GF-D8 (cell line): ENCODE measurements at regions not wholly inside any gene's neighbourhood (a gene's known extent, or its start where the extent isn't known, plus 50 kb on each side); places are given as distances from the start of the nearest gene placed in this dataset.
"Not testable (repeated sequence)": the region's sequence is repeated elsewhere in the genome, so short reads cannot be mapped to it uniquely, and the experiment has no call there.

Source experiments
- DNase-seq: peaks from one replicate; lab custom pipeline; 2025; lab: John Stamatoyannopoulos, UW

DNA sequence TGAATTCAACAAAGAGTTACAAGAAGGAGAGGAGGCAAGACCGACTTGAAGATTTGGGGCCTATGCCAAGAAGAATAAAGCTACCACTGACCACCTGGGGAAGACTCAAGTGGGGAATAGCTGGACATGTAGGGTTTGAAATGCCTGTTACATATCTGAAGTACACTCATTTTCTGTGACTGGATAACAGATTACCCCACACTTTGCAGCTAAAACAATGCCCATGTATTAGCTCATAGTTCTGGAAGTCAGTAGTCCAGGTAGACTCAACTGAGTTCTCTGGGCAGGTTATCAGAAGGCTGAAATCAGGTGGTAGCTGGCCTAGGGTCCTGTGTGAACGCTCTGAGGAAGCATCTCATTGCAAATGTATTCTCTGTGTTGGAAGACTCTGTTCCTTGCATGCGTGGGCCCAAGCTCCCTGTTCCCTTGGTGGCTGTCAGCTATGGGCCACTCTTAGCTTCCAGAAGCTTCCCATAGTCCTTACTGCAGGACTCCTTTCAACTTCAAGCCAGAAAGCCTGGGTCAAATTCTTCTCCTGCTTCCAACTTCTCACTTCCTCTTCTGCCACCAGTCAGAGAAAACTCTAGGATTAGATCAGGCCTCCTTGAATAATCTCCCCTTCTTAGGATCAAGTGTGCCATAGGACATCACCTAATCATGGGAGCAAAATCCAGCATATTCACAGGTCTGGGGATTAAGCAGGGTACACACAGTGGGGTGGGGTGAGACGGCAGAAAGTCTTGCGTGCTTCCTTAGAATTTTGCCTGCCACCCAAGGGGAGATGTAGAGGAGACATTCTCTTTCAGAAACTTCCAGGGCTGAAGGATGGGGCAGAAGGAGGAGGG lies 187.8 kb downstream of the SHQ1 start:
- no peak for DNase-seq

DNA sequence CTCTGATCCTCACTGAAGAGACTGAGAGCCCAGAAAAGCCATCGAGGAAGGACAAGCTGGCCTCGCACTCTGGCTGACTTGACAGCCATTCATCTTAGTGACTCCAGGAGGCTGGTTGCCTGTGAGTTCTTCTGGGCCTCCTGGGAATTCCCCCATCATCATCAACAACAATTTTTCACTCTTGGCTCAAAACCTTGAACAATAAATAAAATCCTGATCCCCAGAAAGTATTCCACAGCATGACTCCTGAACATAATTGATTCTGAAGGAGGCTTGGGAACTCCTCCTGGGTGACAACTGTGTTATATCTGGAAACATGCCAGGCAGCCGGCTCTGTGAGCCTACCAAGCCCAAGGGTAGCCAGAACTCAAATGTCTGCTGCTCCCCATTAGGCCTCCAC lies 188.6 kb downstream of the SHQ1 start:
- DNase-seq = no peak

DNA sequence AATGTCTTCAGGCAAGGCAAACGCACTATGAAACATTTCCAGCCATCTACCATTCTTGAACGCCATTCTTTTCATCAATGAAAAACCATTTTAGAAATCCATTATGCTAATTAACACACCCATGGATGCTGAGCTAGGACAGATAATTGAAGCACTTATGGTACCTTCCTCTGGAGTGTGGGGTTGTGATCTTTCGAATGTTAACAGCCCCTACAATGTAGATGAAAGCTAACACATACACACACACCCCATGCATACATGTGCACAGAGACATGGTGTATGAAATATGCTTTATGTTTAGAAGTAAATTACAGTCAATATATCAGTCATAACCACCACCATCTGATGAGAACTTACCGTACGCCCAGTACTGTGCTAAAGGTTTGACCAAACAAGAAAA lies 189.1 kb downstream of the SHQ1 start:
- no peak for DNase-seq

DNA sequence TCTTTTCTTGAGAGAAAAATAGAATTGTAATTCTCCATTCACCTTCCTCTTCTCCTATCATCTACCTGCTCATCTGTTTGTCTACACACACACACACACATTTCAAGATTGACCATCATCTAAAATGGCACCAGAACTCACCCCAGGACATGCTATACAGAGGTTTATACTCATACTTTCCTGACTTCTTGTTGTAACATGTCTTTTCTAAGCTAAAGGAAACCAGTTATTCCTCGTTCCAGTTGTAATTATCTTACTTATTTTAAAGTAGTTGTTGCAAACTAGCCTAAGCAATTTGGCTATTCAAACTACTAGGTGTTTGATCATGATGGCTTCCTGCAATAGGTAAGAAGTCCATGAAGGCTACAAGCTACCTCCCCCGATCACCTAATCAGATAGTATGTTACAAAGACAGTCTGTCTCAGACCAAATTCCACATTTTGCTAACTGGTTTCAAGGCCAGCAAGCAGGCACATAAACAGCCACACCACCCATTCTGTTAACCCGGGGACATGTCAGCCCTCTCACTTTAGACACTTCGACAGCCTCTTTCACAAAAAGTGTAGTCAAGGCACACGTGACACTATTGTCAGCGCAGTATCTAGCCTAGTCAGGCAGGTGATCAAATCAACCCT lies 189.7 kb downstream of the SHQ1 start:
- no peak for DNase-seq

DNA sequence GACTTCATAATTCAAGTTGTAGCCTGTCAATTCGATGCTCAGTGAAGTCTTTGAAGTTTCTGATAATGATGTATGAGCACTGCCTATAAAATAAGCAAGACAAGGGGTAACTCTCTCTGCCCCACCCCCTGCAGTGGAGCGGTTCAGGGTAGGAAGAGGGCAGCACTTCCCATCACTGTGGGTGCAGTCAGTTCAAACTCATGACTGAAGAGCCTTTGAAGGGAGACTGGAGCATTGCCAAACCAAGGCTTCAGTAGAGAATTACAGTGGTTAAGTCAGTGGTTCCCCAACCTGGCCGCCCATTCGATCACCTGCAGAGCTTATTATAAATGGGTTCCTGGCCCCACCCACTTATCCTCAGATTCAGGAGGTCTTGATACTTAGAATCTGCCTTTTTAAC lies 190.6 kb downstream of the SHQ1 start:
- DNase-seq = no peak

DNA sequence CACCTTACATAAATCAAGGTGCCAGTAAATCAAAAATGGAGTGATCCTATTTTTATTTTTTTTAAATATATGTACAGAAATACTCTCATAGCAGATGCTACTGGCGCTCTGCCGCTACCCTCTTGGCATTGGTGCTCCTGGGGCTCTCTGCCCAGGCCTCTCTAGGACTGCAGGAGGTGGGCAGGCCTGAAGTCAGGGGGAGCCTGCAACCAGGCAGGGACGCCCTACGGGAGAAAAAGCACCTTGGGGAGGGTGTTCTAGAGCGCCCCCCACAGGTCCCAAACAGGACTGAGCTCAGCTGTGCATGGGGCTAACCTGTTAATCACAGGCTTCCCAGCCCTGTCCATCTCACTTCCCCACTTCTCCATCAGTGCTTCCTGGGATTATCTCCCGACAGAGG lies 192.5 kb downstream of the SHQ1 start:
- DNase-seq = no peak

DNA sequence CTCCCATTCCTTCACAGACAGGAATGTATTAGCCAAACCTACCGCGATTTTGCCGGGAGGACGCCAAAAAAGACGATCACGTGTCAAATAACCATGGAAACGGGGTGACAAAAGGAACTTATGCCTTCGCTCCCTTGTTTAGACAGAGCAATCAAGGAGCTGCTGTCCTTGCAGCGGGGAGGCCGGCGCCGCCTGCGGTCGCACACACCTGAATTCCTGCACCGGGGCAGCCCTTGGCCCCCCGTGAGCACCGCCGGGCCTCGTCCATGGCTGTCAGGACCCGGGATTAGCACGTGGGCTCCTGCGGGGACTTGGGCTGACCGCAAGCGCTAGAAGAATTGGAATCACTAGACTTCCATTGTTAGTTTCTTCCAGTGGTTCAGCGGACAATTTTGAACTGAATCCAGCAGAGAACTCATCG lies 193.1 kb downstream of the SHQ1 start:
- no peak for DNase-seq

DNA sequence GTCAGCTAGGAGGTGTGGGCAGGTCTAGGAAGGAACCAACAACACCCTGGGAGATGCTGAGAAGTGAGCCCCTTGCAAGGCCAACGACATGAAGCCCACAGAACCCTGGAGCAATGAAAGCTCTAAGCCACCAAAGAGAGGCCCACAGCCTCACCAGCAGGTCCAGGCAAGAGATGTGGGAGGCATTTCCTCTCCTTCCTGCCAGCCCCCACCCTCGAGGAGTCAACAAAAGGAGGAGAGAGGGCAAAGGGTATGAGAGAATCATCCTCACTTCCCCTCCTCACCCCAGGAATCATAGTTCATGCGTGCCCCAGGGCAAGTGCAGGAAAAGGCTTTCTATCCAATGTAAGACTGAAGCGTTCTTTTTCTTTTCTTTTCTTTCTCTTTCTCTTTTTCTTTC lies 195.8 kb downstream of the SHQ1 start:
- no peak for DNase-seq

DNA sequence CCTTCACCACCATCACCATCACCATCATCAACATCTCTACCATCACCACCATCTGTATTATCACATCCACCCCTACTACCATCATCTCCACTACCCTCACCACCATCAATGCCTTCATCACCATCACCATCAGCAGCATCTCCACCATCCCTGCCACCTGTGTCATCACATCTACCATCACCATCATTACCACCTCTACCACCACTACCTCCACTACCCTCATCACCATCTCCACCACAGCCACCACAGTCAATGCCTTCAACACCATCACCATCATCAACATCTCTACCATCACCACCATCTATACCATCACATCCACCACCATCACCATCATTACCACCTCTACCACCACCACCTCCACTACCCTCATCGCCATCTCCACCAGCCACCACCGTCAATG lies 196.7 kb downstream of the SHQ1 start:
- no peak for DNase-seq

DNA sequence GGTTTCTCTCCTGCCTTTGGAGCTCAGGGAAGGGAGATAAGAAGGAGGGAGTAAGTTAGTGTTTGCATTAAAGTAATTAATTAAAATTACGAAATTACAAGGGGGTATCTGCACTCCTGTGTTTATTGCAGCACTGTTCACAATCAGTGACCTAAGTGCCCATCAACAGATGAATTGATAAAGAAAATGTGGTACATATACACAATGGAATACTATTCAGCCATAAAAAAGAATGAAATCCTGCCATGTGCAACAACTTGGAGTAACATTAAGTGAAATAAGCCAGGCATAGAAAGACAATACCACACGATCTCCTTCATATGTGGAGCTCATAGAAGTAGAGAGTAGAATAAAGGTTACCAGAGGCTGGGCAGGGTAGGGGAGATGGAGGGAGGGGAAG lies 202.0 kb downstream of the SHQ1 start:
- DNase-seq = no peak

DNA sequence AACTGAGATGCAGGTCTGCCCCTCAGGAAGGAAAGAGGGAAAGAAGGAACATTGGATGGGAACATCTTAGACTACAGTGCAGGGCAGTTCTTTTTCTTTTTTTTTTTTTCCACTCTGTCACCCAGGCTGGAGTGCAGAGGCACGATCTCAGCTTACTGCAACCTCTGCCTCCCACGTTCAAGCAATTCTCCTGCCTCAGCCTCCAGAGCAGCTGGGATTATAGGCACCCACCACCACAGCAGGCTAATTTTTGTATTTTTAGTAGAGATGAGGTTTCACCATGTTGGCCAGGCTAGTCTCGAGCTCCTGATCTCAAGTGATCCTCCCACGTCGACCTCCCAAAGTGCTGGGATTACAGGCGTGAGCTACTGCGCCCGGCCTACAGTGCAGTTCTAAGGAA lies 204.6 kb downstream of the SHQ1 start:
- DNase-seq = not testable (repeated sequence)

DNA sequence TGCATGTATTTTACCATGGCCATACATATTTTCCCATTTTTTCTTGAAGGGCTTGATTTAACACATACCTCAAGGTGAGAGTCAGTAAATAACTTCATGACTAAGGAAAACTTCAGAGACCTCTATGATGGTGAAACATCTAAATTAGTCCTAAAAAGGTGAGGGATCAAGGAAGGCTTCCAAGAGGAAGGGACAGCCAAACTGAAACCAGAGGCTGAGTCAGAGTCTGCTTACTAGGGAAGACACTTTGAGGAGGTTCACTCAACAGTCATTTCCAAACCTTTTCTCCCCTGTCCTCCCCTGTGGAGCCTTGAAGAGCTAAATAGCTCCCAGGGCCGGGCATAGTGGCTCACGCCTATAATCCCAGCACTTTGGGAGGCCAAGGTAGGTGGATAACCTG lies 206.6 kb downstream of the SHQ1 start:
- DNase-seq = no peak

DNA sequence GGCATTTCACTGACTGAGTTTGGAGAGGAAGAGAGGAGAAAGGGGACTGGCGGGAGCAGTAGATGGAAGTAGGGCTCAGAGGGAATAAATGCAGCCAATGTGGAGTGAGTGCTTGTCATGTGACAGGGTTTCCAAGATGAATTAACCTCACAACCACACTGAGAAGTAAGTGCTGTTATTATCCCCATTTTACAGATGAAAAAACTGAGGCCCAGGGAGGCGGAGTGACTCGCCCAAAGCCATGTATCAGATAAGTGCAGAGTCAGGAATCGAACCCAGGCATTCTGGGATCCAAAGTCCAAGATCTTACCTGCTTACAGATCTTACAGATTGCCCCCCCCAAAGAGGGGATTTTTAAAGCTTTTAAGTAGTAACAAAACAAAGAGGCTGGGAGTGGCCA lies 207.2 kb downstream of the SHQ1 start:
- no peak for DNase-seq

DNA sequence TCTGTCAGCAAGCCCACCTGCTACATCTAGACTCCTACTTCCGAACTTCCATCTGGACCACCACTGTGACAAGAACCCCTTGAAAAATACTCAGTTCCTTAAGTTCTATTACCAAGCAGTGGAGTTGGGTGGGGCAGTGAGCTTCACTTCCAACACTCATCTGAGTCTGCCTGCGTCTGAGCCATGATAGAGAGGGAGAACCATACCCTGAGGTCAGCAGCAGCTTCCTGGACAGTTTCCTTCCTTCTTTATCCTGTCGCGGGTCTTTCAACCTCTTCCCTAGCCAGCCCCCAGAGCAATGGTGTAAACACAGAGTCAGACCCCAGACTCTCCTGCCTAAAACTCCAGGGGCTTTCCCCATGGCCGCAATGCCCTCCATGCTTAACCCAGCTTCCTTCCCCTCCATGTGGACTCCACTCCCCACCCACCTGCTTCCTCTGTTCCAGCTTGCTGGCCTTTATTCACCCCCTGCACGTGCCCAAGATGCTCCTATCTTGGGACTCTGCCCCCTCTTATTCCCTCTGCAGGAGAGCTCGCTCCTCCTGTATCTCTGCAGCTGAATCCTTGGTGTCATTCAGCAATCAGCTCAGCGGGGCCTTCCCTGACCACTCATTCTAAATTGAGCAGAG lies 211.2 kb downstream of the SHQ1 start:
- DNase-seq = no peak

DNA sequence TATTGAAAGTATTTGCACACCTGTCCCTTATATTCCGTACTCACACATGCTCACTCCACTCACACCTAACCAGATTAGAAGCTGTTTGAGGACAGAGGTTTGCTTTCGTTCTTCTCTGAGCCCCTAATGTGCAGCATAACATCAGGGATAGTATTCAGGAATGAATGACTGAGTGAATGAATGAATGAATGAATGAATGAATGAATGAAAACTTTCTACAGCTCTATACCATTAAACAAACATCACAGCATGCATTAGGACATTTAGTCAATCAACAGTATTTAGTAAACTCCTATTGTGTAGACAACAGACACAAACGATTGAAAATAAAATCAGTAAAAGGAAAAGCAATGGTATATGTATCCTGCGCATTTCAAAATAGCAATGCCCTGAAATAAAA lies 212.7 kb downstream of the SHQ1 start:
- DNase-seq = no peak

DNA sequence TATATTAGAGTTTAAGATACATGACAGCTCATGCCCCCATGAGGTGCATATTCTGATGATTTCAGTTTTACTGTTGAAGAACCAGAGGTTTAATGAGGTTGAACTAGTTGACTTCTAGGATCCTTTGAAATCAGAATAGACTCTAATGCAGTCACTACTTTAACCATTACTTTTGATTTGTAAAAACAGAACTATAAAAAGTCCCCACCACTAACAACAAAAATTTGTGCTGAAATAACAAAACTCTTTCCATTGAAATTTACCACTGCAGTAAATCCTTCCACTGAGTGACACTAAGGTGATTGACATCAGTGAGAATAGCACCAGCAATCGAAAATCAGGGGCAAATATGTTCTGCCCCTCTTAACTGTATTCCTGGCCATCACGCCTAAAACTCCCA lies 214.1 kb downstream of the SHQ1 start:
- DNase-seq = no peak

DNA sequence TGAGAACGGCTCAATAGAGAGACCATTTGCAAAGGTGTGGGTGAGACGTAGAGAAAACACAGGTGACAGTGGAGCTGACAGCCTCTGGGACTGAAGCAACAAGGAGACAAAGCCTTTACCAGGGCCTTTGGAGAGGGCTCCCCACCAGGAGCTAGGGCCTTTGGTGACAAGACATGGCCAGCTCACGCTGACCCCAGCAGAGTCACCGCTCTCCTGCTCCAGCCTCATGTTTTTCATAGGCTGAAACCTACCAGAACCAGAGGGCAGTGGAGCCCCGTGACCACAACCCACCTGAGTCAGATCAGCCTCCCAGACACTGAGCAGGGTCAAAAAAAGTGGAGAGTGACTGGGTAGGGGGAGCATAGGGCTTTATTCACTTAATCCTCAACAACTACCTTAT lies 214.7 kb downstream of the SHQ1 start:
- DNase-seq = no peak

DNA sequence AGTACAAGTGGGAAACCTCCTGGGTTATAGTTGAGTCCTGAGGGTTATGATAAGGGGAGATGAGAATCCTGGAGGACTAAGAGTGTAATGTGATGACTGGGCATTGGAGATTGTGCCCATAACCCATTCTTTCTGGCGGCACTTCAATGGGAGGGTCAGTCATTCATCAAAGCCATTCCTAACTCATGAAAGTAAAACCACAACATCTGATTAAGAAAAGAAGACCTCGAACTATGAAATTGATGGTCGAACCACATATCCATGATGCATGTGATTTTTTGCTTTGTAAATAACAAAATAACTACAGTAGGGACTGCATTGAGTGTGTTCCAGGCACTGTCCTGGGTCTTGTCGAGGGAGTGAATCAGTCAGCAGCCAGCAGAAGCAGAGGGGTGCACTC lies 215.1 kb downstream of the SHQ1 start:
- no peak for DNase-seq

DNA sequence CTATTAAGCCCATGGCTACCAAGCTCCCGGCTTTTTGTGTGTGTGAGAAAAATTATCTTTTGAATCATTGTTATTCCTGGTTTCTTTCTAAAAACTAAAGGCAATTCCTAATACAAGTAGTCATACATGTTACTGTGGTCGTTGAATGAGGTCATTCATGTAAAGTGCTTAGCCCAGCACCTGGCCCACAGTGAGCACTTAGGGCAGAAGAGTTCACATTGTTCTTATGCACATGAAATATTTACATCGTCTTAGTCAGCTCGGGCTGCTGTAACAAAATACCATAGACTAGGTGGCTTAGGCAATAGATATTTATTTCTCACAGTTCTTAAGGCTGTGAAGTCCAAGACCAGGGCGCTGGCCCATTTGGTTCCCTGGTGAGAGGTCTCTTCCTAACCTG lies 216.1 kb downstream of the SHQ1 start:
- DNase-seq = no peak

DNA sequence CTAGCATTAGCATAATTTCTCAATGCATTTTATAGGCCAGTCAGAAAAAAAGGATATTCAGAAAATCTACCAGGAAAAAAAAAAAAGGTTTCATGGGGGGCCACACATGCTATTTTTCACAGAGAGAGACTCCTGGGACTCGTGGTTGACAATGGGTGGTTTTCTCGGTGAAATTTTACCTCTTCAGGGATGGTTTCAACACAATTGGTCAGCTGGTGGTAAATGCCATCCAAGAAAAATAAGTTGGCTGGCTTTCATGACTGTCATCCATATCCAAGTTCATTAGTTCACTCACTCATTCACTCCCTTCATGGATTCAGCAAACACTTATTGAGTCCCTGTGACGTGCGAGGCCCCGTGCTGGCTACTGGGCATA lies 217.3 kb downstream of the SHQ1 start:
- no peak for DNase-seq

DNA sequence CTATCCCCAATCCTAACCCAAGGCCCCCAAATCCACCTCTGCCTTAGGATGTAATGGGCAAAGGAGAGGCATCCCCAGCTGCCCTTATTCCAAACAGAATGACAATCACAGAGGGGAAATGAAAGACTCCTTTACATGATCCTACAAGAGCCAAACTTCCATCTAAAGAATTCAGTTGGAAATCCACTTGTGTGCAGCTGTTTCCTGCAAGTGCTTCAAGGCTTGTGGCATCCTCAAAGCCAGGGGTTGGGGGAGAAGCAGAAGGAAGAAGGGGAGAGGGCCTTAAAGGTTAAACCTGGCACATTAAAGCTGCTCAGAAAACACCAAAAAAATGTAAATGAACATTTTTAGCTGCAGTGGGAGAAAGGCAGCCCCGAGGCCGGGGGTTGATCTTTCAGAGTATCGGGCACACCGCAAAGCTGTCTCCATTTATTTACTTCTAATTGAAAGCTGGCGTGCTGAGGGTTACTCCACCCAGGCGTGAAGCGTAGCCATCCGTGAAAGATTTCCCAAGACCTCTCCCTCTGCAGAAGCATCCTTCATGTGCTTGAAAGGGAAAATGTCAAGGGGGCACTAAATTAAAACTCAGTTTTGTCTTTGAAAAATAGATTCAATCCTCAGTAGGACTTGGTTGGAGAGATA lies 217.8 kb downstream of the SHQ1 start:
- no peak for DNase-seq

DNA sequence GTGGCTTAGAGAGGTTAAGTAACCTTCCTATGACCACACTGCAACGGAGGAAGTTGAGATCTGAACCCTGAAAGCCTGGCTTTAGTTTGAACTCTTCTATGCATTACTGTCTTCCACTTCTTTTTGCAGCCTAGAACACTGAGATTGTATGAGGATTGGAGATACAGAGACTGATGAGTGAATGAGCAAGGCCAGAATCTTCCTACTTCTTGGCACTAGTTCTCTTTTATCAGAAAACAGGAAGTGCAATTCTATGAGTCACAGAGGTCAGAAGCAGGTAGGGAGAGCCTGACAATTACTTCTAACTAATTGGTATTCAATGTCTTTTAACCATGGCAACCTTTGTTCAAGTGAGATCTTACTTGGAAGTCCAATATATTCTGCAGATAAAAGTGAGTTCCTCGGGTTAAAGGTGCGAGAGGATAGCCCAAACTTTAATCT lies 219.0 kb downstream of the SHQ1 start:
- DNase-seq = peak; percentile 5

DNA sequence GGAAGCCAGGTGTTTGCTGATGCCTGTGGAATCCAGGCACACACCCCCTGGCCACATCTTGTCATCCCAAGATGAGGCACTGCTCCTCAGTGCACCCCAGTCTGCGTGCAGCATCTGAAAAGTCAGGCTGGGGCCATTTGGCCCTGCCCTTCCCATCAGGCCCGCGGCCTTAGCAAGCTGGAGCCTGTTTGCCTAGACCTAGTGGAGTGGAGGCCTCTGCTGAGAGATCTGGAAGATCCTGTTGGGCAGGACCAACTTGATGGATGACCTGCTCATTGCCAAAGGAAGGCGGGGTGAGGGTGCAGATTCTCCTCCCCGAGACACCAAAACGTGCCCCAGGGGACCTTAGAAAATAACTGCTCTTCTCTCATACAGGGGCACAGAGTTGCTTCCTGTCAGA lies 220.2 kb downstream of the SHQ1 start:
- DNase-seq = no peak
